CD8-positive, alpha-beta memory T cell (primary cell): ENCODE measurements at regions not wholly inside any gene's neighbourhood (a gene's known extent, or its start where the extent isn't known, plus 50 kb on each side); places are given as distances from the start of the nearest gene placed in this dataset.
"Not testable (repeated sequence)": the region's sequence is repeated elsewhere in the genome, so short reads cannot be mapped to it uniquely, and the experiment has no call there.

Source experiments
- CTCF ChIA-PET: fragments of 350-600 bp; sonication (Branson Sonifier 250); formaldehyde crosslinking; loops from one replicate; lab custom pipeline; 2021; ENCODE audit warnings: antibody characterized with exemption; lab: Charles Lee
- POLR2A ChIA-PET: fragments of 350-600 bp; sonication (Branson Sonifier 250); formaldehyde crosslinking; loops from one replicate; lab custom pipeline; 2021; ENCODE audit warnings: antibody characterized with exemption; lab: Charles Lee
- DNase-seq, 5 donors: peaks; one replicate each; pipeline versions ENCODE4 v3.0.0 to v3.0.0-alpha.2; 2020 to 2022; ENCODE audit warnings: mixed read lengths in 1 of 5
- H3K27ac ChIP-seq: one replicate; pipeline ENCODE4 v1.7.0; 2013; ENCODE audit warnings: low read depth, mild to moderate bottlenecking, low read length, moderate library complexity
- H3K27me3 ChIP-seq: 2 replicates; pipeline ENCODE4 v1.7.0; 2013; ENCODE audit warnings: low read length, mild to moderate bottlenecking; ENCODE audit not compliant: insufficient read depth, poor library complexity, severe bottlenecking
- H3K36me3 ChIP-seq: 2 replicates; pipeline ENCODE4 v1.7.0; 2013; ENCODE audit warnings: mild to moderate bottlenecking, low read length, moderate library complexity; ENCODE audit not compliant: insufficient read depth
- H3K4me1 ChIP-seq: 2 replicates; pipeline ENCODE4 v1.7.0; 2013; ENCODE audit warnings: mild to moderate bottlenecking, low read length, moderate library complexity; ENCODE audit not compliant: insufficient read depth
- H3K4me3 ChIP-seq: 2 replicates; pipeline ENCODE4 v1.7.0; 2013; ENCODE audit warnings: mild to moderate bottlenecking, low read length
- H3K9me3 ChIP-seq: 2 replicates; pipeline ENCODE4 v1.7.0; 2013; ENCODE audit warnings: mild to moderate bottlenecking, low read length
- H3K27ac Mint-ChIP-seq, 8 donors: one replicate each; pipeline ENCODE4 v1.8.0; 2020 to 2021; ENCODE audit warnings: mixed read lengths in 8 of 8, mild to moderate bottlenecking in 6 of 8, inconsistent platforms in 3 of 8, moderate library complexity in 3 of 8
- H3K27me3 Mint-ChIP-seq, 2 donors: one replicate each; pipeline ENCODE4 v1.8.0; 2020 to 2021; ENCODE audit warnings: mixed read lengths in 2 of 2, mild to moderate bottlenecking in 1 of 2, moderate library complexity in 1 of 2
- H3K36me3 Mint-ChIP-seq, 3 donors: one replicate each; pipeline ENCODE4 v1.8.0; 2020 to 2021; ENCODE audit warnings: mixed read lengths in 3 of 3, inconsistent platforms in 1 of 3, mild to moderate bottlenecking in 1 of 3
- H3K4me1 Mint-ChIP-seq, 3 donors: one replicate each; pipeline ENCODE4 v1.8.0; 2020 to 2021; ENCODE audit warnings: mixed read lengths in 3 of 3, inconsistent platforms in 1 of 3, mild to moderate bottlenecking in 1 of 3
- H3K4me3 Mint-ChIP-seq, 7 donors: one replicate each; pipeline ENCODE4 v1.8.0; 2020 to 2021; ENCODE audit warnings: mixed read lengths in 7 of 7, mild to moderate bottlenecking in 6 of 7, moderate library complexity in 4 of 7, inconsistent platforms in 2 of 7
- H3K9me3 Mint-ChIP-seq, 5 donors: one replicate each; pipeline ENCODE4 v1.8.0; 2020 to 2022; ENCODE audit warnings: mixed read lengths in 5 of 5, mild to moderate bottlenecking in 3 of 5, moderate library complexity in 2 of 5, inconsistent platforms in 1 of 5

GRCh38 chr13:78867655-78868054 lies 208.7 kb upstream of the OBI1 start:
- Histone ChIP-seq H3K36me3 (no peaks in the 10 kb centered on the region), H3K4me1 (no peaks in the 10 kb centered on the region), H3K27ac (no peak overlapping the region), H3K9me3 (no peaks in the 10 kb centered on the region), H3K27me3 (no peaks in the 10 kb centered on the region), H3K4me3 (no peak overlapping the region)
- Mint-ChIP-seq H3K27ac (no peak overlapping the region), H3K9me3 (no peaks in the 10 kb centered on the region), H3K4me1 (no peaks in the 10 kb centered on the region), H3K4me3 (no peak overlapping the region), H3K27me3 (peaks cover 0 to 5% of the 10 kb centered on the region in 2 donors), H3K36me3 (no peaks in the 10 kb centered on the region)
- CTCF ChIA-PET, result no interaction called here
- POLR2A ChIA-PET, result no interaction called here
- no peak for DNase-seq

- CTCF ChIA-PET, H3K9me3 Mint-ChIP-seq, H3K4me3 ChIP-seq, H3K4me3 Mint-ChIP-seq, H3K36me3 Mint-ChIP-seq, H3K27me3 ChIP-seq, H3K27ac ChIP-seq, H3K36me3 ChIP-seq, DNase-seq, POLR2A ChIA-PET, H3K4me1 ChIP-seq, H3K9me3 ChIP-seq, H3K4me1 Mint-ChIP-seq, H3K27me3 Mint-ChIP-seq, H3K27ac Mint-ChIP-seq: not testable (repeated sequence)
Observed at GRCh38 chr13:78866076-78866475, 207.1 kb upstream of the OBI1 start.

DNA sequence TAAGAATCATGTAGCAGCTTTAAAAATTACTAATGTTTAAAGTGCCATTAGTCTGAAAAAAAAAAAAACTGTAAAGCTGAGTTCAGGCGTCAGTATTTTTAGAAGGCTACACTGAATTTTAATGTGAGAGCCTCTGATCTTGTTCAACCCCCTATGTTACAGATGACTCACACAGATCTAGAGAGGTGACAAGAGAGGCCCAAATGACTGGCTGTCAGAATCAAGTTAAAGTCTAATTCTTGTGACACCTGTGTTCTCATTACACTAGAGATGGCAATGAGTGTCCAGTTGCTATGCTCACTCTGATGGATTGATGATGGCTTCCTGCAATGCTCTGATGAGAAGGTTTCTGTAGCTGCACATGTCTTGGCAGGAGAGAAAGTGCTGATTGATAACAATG lies 203.5 kb upstream of the OBI1 start:
- Histone ChIP-seq H3K36me3 (no peaks in the 10 kb centered on the region), H3K27ac (no peak overlapping the region), H3K4me1 (no peaks in the 10 kb centered on the region), H3K27me3 (no peaks in the 10 kb centered on the region), H3K9me3 (no peaks in the 10 kb centered on the region), H3K4me3 (no peak overlapping the region)
- POLR2A ChIA-PET, result no interaction called here
- Mint-ChIP-seq H3K27me3 (peaks cover 2 to 12% of the 10 kb centered on the region in 2 donors), H3K36me3 (no peaks in the 10 kb centered on the region), H3K4me1 (no peaks in the 10 kb centered on the region), H3K9me3 (peaks cover 0 to 1% (median 0%) of the 10 kb centered on the region in 5 donors), H3K27ac (no peak overlapping the region), H3K4me3 (no peak overlapping the region)
- no peak for DNase-seq
- CTCF ChIA-PET, result no interaction called here

GRCh38 chr13:78852709-78853108 lies 193.8 kb upstream of the OBI1 start:
- Histone ChIP-seq H3K4me1 (no peaks in the 10 kb centered on the region), H3K27ac (no peak overlapping the region), H3K27me3 (no peaks in the 10 kb centered on the region), H3K36me3 (no peaks in the 10 kb centered on the region), H3K4me3 (no peak overlapping the region), H3K9me3 (no peaks in the 10 kb centered on the region)
- no peak for DNase-seq
- peaks cover 13 to 17% (median 14%) of the 10 kb centered on the region in 5 donors for H3K9me3 Mint-ChIP-seq
- H3K4me1 Mint-ChIP-seq, result no peaks in the 10 kb centered on the region
- H3K36me3 Mint-ChIP-seq, result no peaks in the 10 kb centered on the region
- ChIA-PET CTCF (no interaction called here), POLR2A (no interaction called here)
- no peak overlapping the region for H3K4me3 Mint-ChIP-seq
- H3K27ac Mint-ChIP-seq, result no peak overlapping the region
- H3K27me3 Mint-ChIP-seq, result peaks cover 1 to 3% of the 10 kb centered on the region in 2 donors

DNA sequence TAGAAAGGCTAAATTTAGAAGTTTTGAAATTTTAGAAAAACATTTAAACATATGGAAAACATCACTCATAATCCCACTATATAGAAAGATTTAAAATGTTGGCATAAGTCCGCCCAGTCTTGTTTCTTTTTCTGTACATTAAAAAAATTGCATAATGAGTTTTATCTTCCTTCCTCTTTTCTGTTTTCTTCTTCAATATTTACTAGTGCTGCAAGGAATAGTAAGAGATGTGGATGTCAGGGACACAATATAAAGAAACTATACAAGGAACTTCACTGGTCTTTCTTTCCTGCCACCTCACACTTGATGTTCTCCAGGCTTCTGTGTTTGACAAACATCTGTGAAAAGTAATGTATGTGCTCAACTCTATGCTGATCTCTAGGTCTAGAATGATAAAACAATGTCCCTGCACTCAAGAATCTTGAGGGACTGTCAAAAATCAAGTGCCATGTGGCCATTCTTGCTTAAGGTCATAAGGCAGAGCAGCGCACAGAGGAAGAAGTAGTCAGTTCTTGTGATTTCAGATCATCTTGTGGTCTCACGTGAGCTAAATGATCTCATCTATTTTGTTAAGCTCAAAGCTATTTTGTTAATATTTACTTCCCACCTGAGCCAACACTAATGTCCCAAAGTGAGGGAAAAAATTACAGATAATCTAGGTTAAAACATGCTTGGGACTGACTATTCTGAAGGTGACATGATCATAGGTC lies 186.9 kb upstream of the OBI1 start:
- Histone ChIP-seq H3K36me3 (no peaks in the 10 kb centered on the region), H3K4me1 (no peaks in the 10 kb centered on the region), H3K27ac (no peak overlapping the region), H3K27me3 (no peaks in the 10 kb centered on the region), H3K9me3 (no peaks in the 10 kb centered on the region), H3K4me3 (no peak overlapping the region)
- Mint-ChIP-seq H3K27ac (no peak overlapping the region), H3K4me1 (no peaks in the 10 kb centered on the region), H3K27me3 (peaks cover 4 to 10% of the 10 kb centered on the region in 2 donors), H3K9me3 (peaks cover 0 to 2% (median 0%) of the 10 kb centered on the region in 5 donors), H3K36me3 (no peaks in the 10 kb centered on the region), H3K4me3 (no peak overlapping the region)
- DNase-seq, result no peak
- ChIA-PET POLR2A (no interaction called here), CTCF (interaction anchor here (1.9 kb wide), 1 partner anchor 10 kb away, joined by 5 read pairs; no protein-coding TSS in a partner anchor)

- H3K27ac ChIP-seq, result no peak overlapping the region
- H3K27me3 ChIP-seq, result no peaks in the 10 kb centered on the region
- Mint-ChIP-seq H3K36me3 (no peaks in the 10 kb centered on the region), H3K27me3 (peaks cover 3 to 7% of the 10 kb centered on the region in 2 donors), H3K9me3 (peaks cover 0 to 4% (median 0%) of the 10 kb centered on the region in 5 donors), H3K27ac (no peak overlapping the region), H3K4me3 (no peak overlapping the region), H3K4me1 (no peaks in the 10 kb centered on the region)
- DNase-seq, result no peak
- no peaks in the 10 kb centered on the region for H3K9me3 ChIP-seq
- H3K36me3 ChIP-seq, result no peaks in the 10 kb centered on the region
- no peaks in the 10 kb centered on the region for H3K4me1 ChIP-seq
- no peak overlapping the region for H3K4me3 ChIP-seq
- CTCF ChIA-PET, result interaction anchor here (1.9 kb wide), 1 partner anchor 8 kb away, joined by 5 read pairs; no protein-coding TSS in a partner anchor
- POLR2A ChIA-PET, result no interaction called here
Observed at GRCh38 chr13:78844106-78844505, 185.2 kb upstream of the OBI1 start.

DNA sequence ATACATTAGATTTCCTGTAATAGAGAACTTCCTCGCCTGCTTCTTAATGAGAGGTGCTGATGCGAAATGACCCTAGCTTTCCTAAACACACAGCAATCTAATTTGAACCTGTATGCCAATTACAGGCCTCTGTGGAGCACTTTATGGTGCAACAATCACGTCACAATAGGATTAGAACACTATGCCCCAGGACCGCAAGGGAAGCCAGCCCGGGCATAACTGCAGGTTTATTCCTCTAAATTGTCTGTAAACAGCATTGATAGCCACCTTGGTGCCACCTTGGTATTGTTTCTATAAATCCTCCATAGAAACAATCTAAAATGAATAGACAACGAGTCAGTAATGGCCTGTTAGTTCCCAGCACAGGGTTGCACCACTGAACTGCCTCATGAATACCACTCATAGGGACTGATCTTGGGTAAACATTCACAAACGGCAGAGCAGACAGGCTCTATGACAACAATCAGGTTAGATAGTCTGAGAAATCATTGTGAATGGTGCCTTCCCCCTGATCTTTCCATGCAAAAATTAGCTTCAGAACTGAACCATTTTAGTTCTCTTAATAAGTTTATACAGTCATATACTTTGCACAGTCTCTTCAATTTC lies 182.5 kb upstream of the OBI1 start:
- POLR2A ChIA-PET, result no interaction called here
- Mint-ChIP-seq H3K4me3 (no peak overlapping the region), H3K9me3 (peaks cover 0 to 4% (median 0%) of the 10 kb centered on the region in 5 donors)

DNA sequence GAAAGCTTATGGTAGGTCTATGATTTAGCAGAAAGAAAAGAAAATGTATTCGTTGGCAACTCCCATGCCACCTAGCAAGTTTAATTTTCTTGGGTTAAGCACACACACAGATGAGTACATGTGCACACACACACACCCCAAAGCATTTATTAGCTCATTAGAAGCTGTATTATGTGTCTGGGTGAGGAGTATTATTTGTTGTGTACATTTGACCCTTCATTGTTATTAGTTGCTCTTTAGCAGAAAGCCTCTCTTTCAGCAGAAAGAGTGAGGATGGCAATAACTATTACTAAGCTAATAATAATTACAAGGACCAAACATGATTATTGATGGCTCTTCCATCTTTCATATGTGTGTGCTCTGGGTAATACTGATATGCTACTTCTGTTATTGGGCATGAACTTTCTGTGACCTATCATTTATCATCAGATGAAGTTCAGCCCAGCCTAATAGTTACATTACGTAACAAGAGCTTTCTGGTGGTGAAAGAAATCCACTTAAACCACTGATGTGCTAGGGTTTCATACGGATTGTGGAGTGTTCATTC lies 177.4 kb upstream of the OBI1 start:
- no peaks in the 10 kb centered on the region for H3K27me3 ChIP-seq
- Mint-ChIP-seq H3K4me1 (no peaks in the 10 kb centered on the region), H3K27ac (no peak overlapping the region), H3K4me3 (no peak overlapping the region), H3K27me3 (peaks cover 0 to under 1% of the 10 kb centered on the region in 2 donors), H3K36me3 (no peaks in the 10 kb centered on the region), H3K9me3 (peaks cover 0 to 2% (median 0%) of the 10 kb centered on the region in 5 donors)
- ChIA-PET CTCF (interaction anchor here (1.0 to 1.5 kb wide), 2 partner anchors 8 to 9 kb away, joined by 3 to 5 read pairs; no protein-coding TSS in a partner anchor), POLR2A (no interaction called here)
- H3K27ac ChIP-seq, result no peak overlapping the region
- no peaks in the 10 kb centered on the region for H3K4me1 ChIP-seq
- H3K9me3 ChIP-seq, result no peaks in the 10 kb centered on the region
- no peaks in the 10 kb centered on the region for H3K36me3 ChIP-seq
- no peak for DNase-seq
- no peak overlapping the region for H3K4me3 ChIP-seq

More for the DNA sequence above, 182.5 kb upstream of the OBI1 start:
- H3K27me3 ChIP-seq, result no peaks in the 10 kb centered on the region
- Mint-ChIP-seq H3K27ac (no peak overlapping the region), H3K27me3 (peaks cover 3 to 7% of the 10 kb centered on the region in 2 donors), H3K4me1 (no peaks in the 10 kb centered on the region), H3K36me3 (no peaks in the 10 kb centered on the region)
- H3K36me3 ChIP-seq, result no peaks in the 10 kb centered on the region
- no peaks in the 10 kb centered on the region for H3K4me1 ChIP-seq
- H3K27ac ChIP-seq, result no peak overlapping the region
- DNase-seq, result no peak
- H3K4me3 ChIP-seq, result no peak overlapping the region
- no peaks in the 10 kb centered on the region for H3K9me3 ChIP-seq
- CTCF ChIA-PET, result no interaction called here
